GM13977 (cell line): ENCODE measurements at regions not wholly inside any gene's neighbourhood (a gene's known extent, or its start where the extent isn't known, plus 50 kb on each side); places are given as distances from the start of the nearest gene placed in this dataset.

ENCODE experiments used
- DNase-seq: peaks from one replicate; pipeline ENCODE4 v3.0.0; 2012; ENCODE audit warnings: low spot score
- in situ Hi-C: fragments of 300-500 bp; cut with MboI; formaldehyde crosslinking; loops from one replicate; pipeline ENCODE4 v1.12.0; 2022; ENCODE audit warnings: low sequenced_read_pairs, low pct_unique_long_range_greater_than_20kb, mixed read lengths, inconsistent platforms; ENCODE audit not compliant: unreplicated experiment
- TF ChIP-seq, protein P1 (sequence below): IDR thresholded peaks from 2 replicates; pipeline ENCODE4 v1.5.1; 2012; ENCODE audit warnings: mild to moderate bottlenecking, control low read depth; ENCODE audit not compliant: insufficient read depth; ENCODE audit errors: extremely low read depth, missing control alignments

GRCh38 chr2:12094134-12094533, 347.7 kb downstream of the LPIN1 start:
- DNase-seq: no peak
- TF ChIP-seq, protein P1, sequence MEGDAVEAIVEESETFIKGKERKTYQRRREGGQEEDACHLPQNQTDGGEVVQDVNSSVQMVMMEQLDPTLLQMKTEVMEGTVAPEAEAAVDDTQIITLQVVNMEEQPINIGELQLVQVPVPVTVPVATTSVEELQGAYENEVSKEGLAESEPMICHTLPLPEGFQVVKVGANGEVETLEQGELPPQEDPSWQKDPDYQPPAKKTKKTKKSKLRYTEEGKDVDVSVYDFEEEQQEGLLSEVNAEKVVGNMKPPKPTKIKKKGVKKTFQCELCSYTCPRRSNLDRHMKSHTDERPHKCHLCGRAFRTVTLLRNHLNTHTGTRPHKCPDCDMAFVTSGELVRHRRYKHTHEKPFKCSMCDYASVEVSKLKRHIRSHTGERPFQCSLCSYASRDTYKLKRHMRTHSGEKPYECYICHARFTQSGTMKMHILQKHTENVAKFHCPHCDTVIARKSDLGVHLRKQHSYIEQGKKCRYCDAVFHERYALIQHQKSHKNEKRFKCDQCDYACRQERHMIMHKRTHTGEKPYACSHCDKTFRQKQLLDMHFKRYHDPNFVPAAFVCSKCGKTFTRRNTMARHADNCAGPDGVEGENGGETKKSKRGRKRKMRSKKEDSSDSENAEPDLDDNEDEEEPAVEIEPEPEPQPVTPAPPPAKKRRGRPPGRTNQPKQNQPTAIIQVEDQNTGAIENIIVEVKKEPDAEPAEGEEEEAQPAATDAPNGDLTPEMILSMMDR: no peak
- in situ Hi-C loops: no loop called here

- no peak for DNase-seq
- in situ Hi-C loops: no loop called here
- TF ChIP-seq, protein P1: no peak
Measured at GRCh38 chr2:12096051-12096787, 349.8 kb downstream of the LPIN1 start.

DNA sequence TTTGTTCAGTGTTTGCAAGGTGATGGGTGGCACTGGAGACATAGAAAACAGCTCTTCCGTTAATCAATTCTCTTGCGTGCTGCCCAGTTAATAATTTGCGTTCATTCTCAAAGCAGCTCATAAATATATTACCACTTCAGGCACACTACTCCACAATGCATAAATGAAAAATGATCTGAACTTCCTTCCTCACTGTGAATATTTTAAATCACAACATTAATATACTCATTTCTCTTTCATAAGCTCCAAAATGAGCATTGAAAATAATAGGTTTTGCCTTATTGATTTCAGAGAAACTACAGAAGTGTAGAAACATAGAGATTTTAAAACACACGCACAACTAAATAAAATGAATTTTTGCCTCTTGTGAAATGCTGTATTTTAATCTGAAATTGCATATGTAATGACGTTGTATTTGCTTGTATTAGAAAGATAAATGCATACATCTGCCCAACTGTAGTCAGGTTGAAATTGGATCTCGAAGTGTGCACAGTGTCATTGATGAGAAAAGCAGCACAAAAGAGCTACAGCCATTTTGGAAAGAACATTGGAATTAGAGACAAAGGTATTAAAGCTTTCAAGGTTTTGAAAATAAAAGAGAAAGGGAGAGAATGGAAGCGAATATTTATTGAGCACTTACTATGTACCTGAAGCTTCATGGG, 350.5 kb downstream of the LPIN1 start:
- no peak for DNase-seq
- in situ Hi-C loops: no loop called here
- TF ChIP-seq, protein P1: no peak

DNA sequence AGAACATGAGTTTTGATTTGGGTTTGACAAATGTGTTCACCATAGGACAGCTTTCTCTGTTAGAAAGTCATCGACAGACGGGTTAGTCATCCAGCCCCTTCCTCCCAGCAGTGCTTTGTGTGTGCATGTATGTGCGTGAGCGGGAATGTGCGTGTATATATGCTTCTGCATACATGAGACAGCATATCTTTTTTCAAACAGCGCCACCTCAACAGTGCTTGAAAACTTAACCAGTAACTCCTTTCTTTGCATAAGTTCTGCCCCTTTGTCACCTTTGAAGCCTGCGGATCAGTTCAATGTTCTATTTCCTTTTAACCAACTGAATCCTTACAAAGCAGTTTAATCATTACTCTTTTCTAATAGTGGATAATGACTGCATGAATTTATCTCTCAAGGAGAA, 351.4 kb downstream of the LPIN1 start:
- in situ Hi-C loops: no loop called here
- TF ChIP-seq, protein P1: no peak
- DNase-seq: no peak

- TF ChIP-seq, protein P1: no peak
- in situ Hi-C loops: no loop called here
- DNase-seq: no peak
Measured at GRCh38 chr2:12099374-12099773, 352.9 kb downstream of the LPIN1 start.

GRCh38 chr2:12102679-12103078, 356.2 kb downstream of the LPIN1 start:
- no peak for DNase-seq
- in situ Hi-C loops: no loop called here
- TF ChIP-seq, protein P1: no peak
